GM21367 (cell line): ENCODE measurements at regions not wholly inside any gene's neighbourhood (a gene's known extent, or its start where the extent isn't known, plus 50 kb on each side); places are given as distances from the start of the nearest gene placed in this dataset.

ENCODE experiments used
- ATAC-seq: cut with Tn5 transposase; IDR thresholded peaks from one replicate; pipeline ENCODE4 v1.9.1; 2021; ENCODE audit not compliant: unreplicated experiment

- no peak for ATAC-seq
These were observed 1002.7 kb downstream of the CDH18 start for GRCh38 chr5:18985171-18985758.

GRCh38 chr5:18987101-18987500, 1000.9 kb downstream of the CDH18 start:
- ATAC-seq = no peak

- no peak for ATAC-seq
These were observed 997.1 kb downstream of the CDH18 start for GRCh38 chr5:18990852-18991251.

- ATAC-seq = no peak
These were observed 995.7 kb downstream of the CDH18 start for GRCh38 chr5:18992264-18992663.

GRCh38 chr5:18999478-18999877, 988.5 kb downstream of the CDH18 start:
- no peak for ATAC-seq

- ATAC-seq = no peak
These were observed 986.9 kb downstream of the CDH18 start for GRCh38 chr5:19001054-19001453.

- ATAC-seq = no peak
These were observed 986.5 kb downstream of the CDH18 start for GRCh38 chr5:19001539-19001938.

- no peak for ATAC-seq
These were observed 985.9 kb downstream of the CDH18 start for GRCh38 chr5:19002111-19002510.

GRCh38 chr5:19018822-19019221, 969.2 kb downstream of the CDH18 start:
- ATAC-seq = no peak

GRCh38 chr5:19031491-19031890, 956.5 kb downstream of the CDH18 start:
- ATAC-seq = no peak

- no peak for ATAC-seq
These were observed 952.2 kb downstream of the CDH18 start for GRCh38 chr5:19035816-19036215.

- ATAC-seq = no peak
These were observed 945.9 kb downstream of the CDH18 start for GRCh38 chr5:19042106-19042505.

- no peak for ATAC-seq
These were observed 943.7 kb downstream of the CDH18 start for GRCh38 chr5:19044311-19044710.

GRCh38 chr5:19044931-19045695, 942.9 kb downstream of the CDH18 start:
- no peak for ATAC-seq

GRCh38 chr5:19047277-19047676, 940.7 kb downstream of the CDH18 start:
- ATAC-seq = no peak

GRCh38 chr5:19048726-19049125, 939.3 kb downstream of the CDH18 start:
- no peak for ATAC-seq

GRCh38 chr5:19058216-19058615, 929.8 kb downstream of the CDH18 start:
- no peak for ATAC-seq

- no peak for ATAC-seq
These were observed 923.9 kb downstream of the CDH18 start for GRCh38 chr5:19064094-19064493.

GRCh38 chr5:19067741-19068140, 920.3 kb downstream of the CDH18 start:
- no peak for ATAC-seq

GRCh38 chr5:19098434-19098833, 889.6 kb downstream of the CDH18 start:
- ATAC-seq = no peak

- no peak for ATAC-seq
These were observed 888.8 kb downstream of the CDH18 start for GRCh38 chr5:19099195-19099594.

GRCh38 chr5:19104948-19105347, 883.1 kb downstream of the CDH18 start:
- no peak for ATAC-seq

GRCh38 chr5:19122923-19123322, 865.1 kb downstream of the CDH18 start:
- ATAC-seq = no peak
